ENCODE measurements at regions not wholly inside any gene's neighbourhood (a gene's known extent, or its start where the extent isn't known, plus 50 kb on each side); places are given as distances from the start of the nearest gene placed in this dataset.

DNA sequence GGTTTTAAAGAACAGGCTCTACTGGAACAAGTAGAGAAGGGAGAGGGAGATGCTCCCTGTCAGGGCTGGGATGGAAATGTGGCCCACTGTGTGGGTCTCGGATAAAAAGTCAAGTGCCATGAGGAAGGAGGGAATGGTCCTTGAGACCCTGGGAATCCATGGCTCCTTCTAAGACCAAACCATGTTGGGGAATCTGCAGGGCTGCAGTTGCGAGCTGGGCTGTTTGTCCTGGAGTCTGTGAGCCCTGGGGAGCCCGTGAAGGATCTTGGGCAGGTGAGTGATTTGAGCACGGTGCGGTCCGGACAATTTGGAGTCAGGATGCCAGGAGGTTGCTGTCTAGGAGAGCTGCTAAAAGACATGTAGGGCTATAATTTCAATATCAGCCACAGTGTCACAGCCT, 359.4 kb downstream of the FGF9 start:
- WGBS, 2 experiments (ENCODE audit: extremely low coverage in 1 of 2, insufficient coverage in 1 of 2, insufficient read length in 1 of 2, insufficient replicate concordance in 2 of 2, low coverage in 1 of 2, low lambda C conversion rate in 2 of 2, missing lambda C conversion rate in 1 of 2) = 97% methylated on average over 6 of the region's 6 CpGs; no CpG with 5 or more reads in 1 of the 2 experiments
- Histone ChIP-seq H4K8ac (ENCODE audit: extremely low read depth, insufficient read depth, low read length) (no peak overlapping the region), H3K36me3 (ENCODE audit: control insufficient read depth in 2 of 4, insufficient read depth in 4 of 4, low read length in 3 of 4) (no peaks in the 10 kb centered on the region), H2AFZ (ENCODE audit: low read length) (no peak overlapping the region; the same call in 1 of the 2 replicates), H3K27ac (ENCODE audit: low read depth, low read length) (no peak overlapping the region), H3K4me2 (ENCODE audit: insufficient read depth in 1 of 2, low read depth in 2 of 2, low read length in 2 of 2) (no peak overlapping the region), H2BK15ac (ENCODE audit: low read length) (no peak overlapping the region), H3K4me1 (replicated peaks in 1 of 4; ENCODE audit: control insufficient read depth in 3 of 4, insufficient read depth in 4 of 4, low read length in 3 of 4) (no peaks in the 10 kb centered on the region), H4K91ac (replicated peaks; ENCODE audit: insufficient read length, low read length) (no peak overlapping the region), H4K5ac (ENCODE audit: insufficient read length, low read depth, low read length) (no peak overlapping the region), H3K56ac (replicated peaks; ENCODE audit: insufficient read length, low read depth, low read length) (no peak overlapping the region), H2BK12ac (ENCODE audit: low read depth, low read length) (no peak overlapping the region), H2AK5ac (ENCODE audit: low read depth, low read length) (no peak overlapping the region), H3K9me3 (ENCODE audit: insufficient read depth in 2 of 2, low read depth in 1 of 2, low read length in 1 of 2) (no peaks in the 10 kb centered on the region), H3K14ac (ENCODE audit: insufficient read length) (no peak overlapping the region), H3K18ac (ENCODE audit: extremely low read depth, low read length) (no peak overlapping the region), H3K23me2 (ENCODE audit: low read depth, low read length) (no peaks in the 10 kb centered on the region), H3K4me3 (ENCODE audit: extremely low read depth in 1 of 4, insufficient read depth in 2 of 4, low read depth in 3 of 4, low read length in 4 of 4) (no peak overlapping the region), H3K23ac (ENCODE audit: insufficient read length) (no peak overlapping the region), H3K4ac (replicated peaks; ENCODE audit: insufficient read length, low read depth, low read length) (no peak overlapping the region), H3K79me2 (ENCODE audit: control insufficient read depth in 1 of 2, insufficient read depth in 2 of 2, low read length in 2 of 2) (no peaks in the 10 kb centered on the region), H3K79me1 (ENCODE audit: low read depth, low read length) (no peaks in the 10 kb centered on the region), H3K27me3 (replicated peaks in 1 of 4; ENCODE audit: control insufficient read depth in 3 of 4, extremely low read depth in 1 of 4, insufficient read depth in 3 of 4, low read length in 3 of 4) (no peaks in the 10 kb centered on the region; a peak in 1 of 7 replicates), H2BK5ac (ENCODE audit: low read depth, low read length) (no peak overlapping the region), H4K20me1 (replicated peaks in 1 of 2; ENCODE audit: control insufficient read depth in 1 of 2, insufficient read depth in 2 of 2, low read length in 2 of 2) (no peaks in the 10 kb centered on the region), H2BK20ac (ENCODE audit: low read length) (no peak overlapping the region), H2BK120ac (replicated peaks; ENCODE audit: low read depth, low read length) (no peak overlapping the region), H3K9ac (replicated peaks in 1 of 4; ENCODE audit: extremely low read depth in 1 of 4, low read depth in 3 of 4, low read length in 3 of 4) (no peak overlapping the region)
- no peak for FAIRE-seq
- no peak for DNase-seq (ENCODE audit: low read depth in 1 of 2, low spot score in 2 of 2)
- ChIA-PET POLR2A (ENCODE audit: partially characterized antibody) (interaction anchor here (1.9 kb wide), 1 partner anchor 11 kb away, joined by 9 read pairs; no protein-coding TSS in a partner anchor), CTCF (ENCODE audit: partially characterized antibody) (no interaction called here)
- TF ChIP-seq ZNF274 (IDR thresholded peaks at IDR 0.05; ENCODE audit: borderline replicate concordance, extremely low read depth, low read length) (no peak), MAX (IDR thresholded peaks at IDR 0.05) (no peak), HDAC6 (IDR thresholded peaks at IDR 0.05; ENCODE audit: low read depth, low read length) (no peak), BCL11A (IDR thresholded peaks at IDR 0.05; ENCODE audit: low read depth in 2 of 2, low read length in 2 of 2) (no peak)
